ACC112 (cell line): ENCODE measurements at regions not wholly inside any gene's neighbourhood (a gene's known extent, or its start where the extent isn't known, plus 50 kb on each side); places are given as distances from the start of the nearest gene placed in this dataset.

Experiments
- H2AFZ ChIP-seq: fragments of 200-600 bp; sonication (generic); one replicate; pipeline ENCODE4 v1.6.0; 2017; ENCODE audit warnings: antibody characterized with exemption, low read length; ENCODE audit not compliant: unreplicated experiment
- H3K27ac ChIP-seq: fragments of 200-600 bp; sonication (generic); 2 replicates; pipeline ENCODE4 v1.5.1; 2014; ENCODE audit warnings: low read depth, mild to moderate bottlenecking, antibody characterized with exemption, low read length, moderate library complexity
- H3K27me3 ChIP-seq: fragments of 200-600 bp; sonication (generic); 2 replicates; pipeline ENCODE4 v1.6.1; 2014; ENCODE audit warnings: mild to moderate bottlenecking, antibody characterized with exemption, low read length, moderate library complexity, mixed read lengths; ENCODE audit not compliant: insufficient read depth
- H3K36me3 ChIP-seq: fragments of 200-600 bp; sonication (generic); 2 replicates; pipeline ENCODE4 v1.6.1; 2016; ENCODE audit warnings: mild to moderate bottlenecking, antibody characterized with exemption, low read length, moderate library complexity, mixed read lengths; ENCODE audit not compliant: insufficient read depth
- H3K4me1 ChIP-seq: fragments of 200-600 bp; sonication (generic); one replicate; pipeline ENCODE4 v1.6.1; 2016; ENCODE audit warnings: low read length, mixed read lengths; ENCODE audit not compliant: insufficient read depth, unreplicated experiment, control insufficient read depth
- H3K4me3 ChIP-seq: fragments of 200-600 bp; sonication (generic); 2 replicates; pipeline ENCODE4 v1.5.1; 2014; ENCODE audit warnings: mild to moderate bottlenecking, low read depth, low read length
- H3K79me2 ChIP-seq: fragments of 200-600 bp; sonication (generic); one replicate; pipeline ENCODE4 v1.6.0; 2016; ENCODE audit warnings: low read length; ENCODE audit not compliant: control insufficient read depth, unreplicated experiment, insufficient read depth

- no peaks in the 10 kb centered on the region for H3K79me2 ChIP-seq
- H3K4me1 ChIP-seq, result peaks cover 7% of the 10 kb centered on the region
- H3K36me3 ChIP-seq, result no peaks in the 10 kb centered on the region
- H3K27me3 ChIP-seq, result no peaks in the 10 kb centered on the region
- no peak overlapping the region for H3K4me3 ChIP-seq
- H2AFZ ChIP-seq, result peak overlapping the region; percentile 82
- no peak overlapping the region for H3K27ac ChIP-seq
These were observed 620.8 kb upstream of the ADGRL3 start for GRCh38 chr4:60579335-60579734.

- no peak overlapping the region for H2AFZ ChIP-seq
- no peak overlapping the region for H3K27ac ChIP-seq
- H3K36me3 ChIP-seq, result no peaks in the 10 kb centered on the region
- H3K79me2 ChIP-seq, result no peaks in the 10 kb centered on the region
- peaks cover 7% of the 10 kb centered on the region for H3K4me1 ChIP-seq
- H3K27me3 ChIP-seq, result no peaks in the 10 kb centered on the region
- no peak overlapping the region for H3K4me3 ChIP-seq
These were observed 618.1 kb upstream of the ADGRL3 start for GRCh38 chr4:60581919-60582536.

DNA sequence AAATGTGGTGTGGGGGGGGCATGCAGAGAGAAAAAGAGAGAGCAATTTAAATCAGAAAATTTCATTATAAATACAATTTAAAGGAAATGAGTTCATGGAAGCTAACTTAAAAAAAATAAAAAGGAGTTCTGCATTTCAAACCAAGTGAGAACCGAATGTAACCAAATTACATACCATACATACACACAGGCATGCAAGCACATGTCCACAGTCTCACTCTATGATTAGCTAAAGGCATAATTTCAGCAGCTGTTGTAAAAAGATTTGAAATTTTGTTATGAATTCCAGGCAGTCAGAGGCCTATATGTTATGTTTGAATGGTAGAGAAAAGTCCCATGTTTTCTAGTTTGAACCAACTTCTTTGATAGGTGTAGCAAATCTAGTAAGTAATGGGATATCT is 611.6 kb upstream of the ADGRL3 start:
- Histone ChIP-seq H3K27me3 (no peaks in the 10 kb centered on the region), H3K36me3 (no peaks in the 10 kb centered on the region), H3K4me1 (no peaks in the 10 kb centered on the region), H2AFZ (no peak overlapping the region), H3K27ac (no peak overlapping the region), H3K4me3 (no peak overlapping the region), H3K79me2 (no peaks in the 10 kb centered on the region)

GRCh38 chr4:60589425-60589824 is 610.7 kb upstream of the ADGRL3 start:
- no peaks in the 10 kb centered on the region for H3K79me2 ChIP-seq
- no peaks in the 10 kb centered on the region for H3K27me3 ChIP-seq
- no peak overlapping the region for H2AFZ ChIP-seq
- H3K27ac ChIP-seq, result no peak overlapping the region
- H3K4me3 ChIP-seq, result no peak overlapping the region
- no peaks in the 10 kb centered on the region for H3K36me3 ChIP-seq
- H3K4me1 ChIP-seq, result no peaks in the 10 kb centered on the region

GRCh38 chr4:60590116-60590515 is 610.0 kb upstream of the ADGRL3 start:
- Histone ChIP-seq H3K79me2 (no peaks in the 10 kb centered on the region), H3K27me3 (no peaks in the 10 kb centered on the region), H3K4me1 (no peaks in the 10 kb centered on the region), H3K4me3 (no peak overlapping the region), H3K27ac (no peak overlapping the region), H3K36me3 (no peaks in the 10 kb centered on the region), H2AFZ (no peak overlapping the region)

DNA sequence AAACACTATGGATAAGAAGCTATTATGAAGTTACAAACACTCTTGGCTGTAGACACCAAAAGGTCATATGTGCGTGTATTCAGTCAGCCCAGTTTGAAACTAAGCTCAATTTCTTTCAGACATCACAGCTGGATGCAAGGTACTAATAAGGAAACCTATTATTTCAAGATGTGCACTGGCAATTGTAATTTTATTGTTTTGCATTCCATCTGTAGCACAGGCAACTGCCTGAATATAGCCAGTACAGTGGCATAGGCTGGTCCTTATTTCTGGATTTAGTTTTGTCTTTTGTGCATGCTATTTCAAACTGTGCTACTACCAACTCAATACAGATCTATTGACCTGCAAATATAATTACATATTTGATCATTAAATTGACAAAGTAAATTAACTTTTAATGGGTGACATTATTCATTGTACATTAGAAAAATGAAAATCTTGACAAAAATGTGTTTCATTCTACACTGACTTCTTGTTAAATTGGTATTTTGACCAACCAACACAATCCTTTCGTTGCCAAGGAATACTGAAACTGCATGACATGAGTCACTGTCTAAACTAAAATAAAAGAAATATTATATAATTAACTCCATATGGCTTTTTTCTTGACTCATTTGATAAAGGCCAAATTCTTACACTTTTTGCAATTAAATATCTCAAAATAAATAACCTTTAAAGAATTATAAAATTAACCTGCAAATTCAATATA is 594.3 kb upstream of the ADGRL3 start:
- Histone ChIP-seq H3K4me1 (peaks cover 24% of the 10 kb centered on the region), H3K27me3 (no peaks in the 10 kb centered on the region), H3K4me3 (peak overlapping the region; percentile 36), H3K27ac (peak overlapping the region; percentile 53), H3K36me3 (no peaks in the 10 kb centered on the region; the same call in 1 of the 2 replicates), H3K79me2 (no peaks in the 10 kb centered on the region), H2AFZ (peak overlapping the region; percentile 1)

GRCh38 chr4:60611762-60612496 is 588.2 kb upstream of the ADGRL3 start:
- peaks cover 13% of the 10 kb centered on the region for H3K4me1 ChIP-seq
- no peak overlapping the region for H2AFZ ChIP-seq
- no peak overlapping the region for H3K4me3 ChIP-seq
- no peak overlapping the region for H3K27ac ChIP-seq
- H3K36me3 ChIP-seq, result no peaks in the 10 kb centered on the region; the same call in 1 of the 2 replicates
- H3K27me3 ChIP-seq, result no peaks in the 10 kb centered on the region
- no peaks in the 10 kb centered on the region for H3K79me2 ChIP-seq

DNA sequence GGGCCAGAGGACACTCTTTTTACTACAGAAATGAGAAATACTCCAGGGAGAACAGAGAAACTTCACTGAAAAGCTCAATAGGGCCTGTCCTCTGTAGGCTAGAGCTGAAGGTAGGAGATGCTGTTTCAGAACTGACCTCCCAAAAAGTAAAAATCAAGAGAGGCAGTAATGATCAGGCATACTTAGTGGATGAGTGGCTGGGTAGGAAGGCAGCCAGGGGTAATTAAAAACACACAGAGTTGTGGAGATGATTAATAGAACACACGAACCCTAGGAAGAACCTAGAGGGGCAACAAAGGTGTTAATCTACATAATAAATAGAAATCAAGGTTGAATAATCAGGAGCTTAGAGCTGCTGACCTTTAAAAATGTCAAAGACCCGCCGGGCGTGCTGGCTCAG is 582.4 kb upstream of the ADGRL3 start:
- Histone ChIP-seq H2AFZ (no peak overlapping the region), H3K4me1 (peaks cover 4% of the 10 kb centered on the region), H3K36me3 (no peaks in the 10 kb centered on the region), H3K27ac (no peak overlapping the region), H3K79me2 (no peaks in the 10 kb centered on the region), H3K27me3 (no peaks in the 10 kb centered on the region), H3K4me3 (no peak overlapping the region)

- Histone ChIP-seq H3K36me3 (no peaks in the 10 kb centered on the region), H3K27me3 (no peaks in the 10 kb centered on the region), H3K4me3 (no peak overlapping the region), H3K79me2 (no peaks in the 10 kb centered on the region), H2AFZ (peak overlapping the region; percentile 25), H3K27ac (no peak overlapping the region), H3K4me1 (peaks cover 4% of the 10 kb centered on the region)
These were observed 580.4 kb upstream of the ADGRL3 start for GRCh38 chr4:60619531-60620305.

- H3K4me3 ChIP-seq, result no peak overlapping the region
- H3K27ac ChIP-seq, result no peak overlapping the region
- no peaks in the 10 kb centered on the region for H3K27me3 ChIP-seq
- no peak overlapping the region for H2AFZ ChIP-seq
- no peaks in the 10 kb centered on the region for H3K4me1 ChIP-seq
- H3K79me2 ChIP-seq, result no peaks in the 10 kb centered on the region
- no peaks in the 10 kb centered on the region for H3K36me3 ChIP-seq
These were observed 562.1 kb upstream of the ADGRL3 start for GRCh38 chr4:60637976-60638375.
